Astrocyte of the spinal cord (primary cell): ENCODE measurements at regions not wholly inside any gene's neighbourhood (a gene's known extent, or its start where the extent isn't known, plus 50 kb on each side); places are given as distances from the start of the nearest gene placed in this dataset.

Experiments used
- DNase-seq: peaks from one replicate; pipeline ENCODE4 v3.0.0; 2011; ENCODE audit warnings: low read depth, low spot score
- H3K4me3 ChIP-seq: 2 replicates; pipeline ENCODE4 v1.5.1; 2011; ENCODE audit warnings: low read depth, mild to moderate bottlenecking, low read length, moderate library complexity
- CTCF ChIP-seq: IDR thresholded peaks from 2 replicates; pipeline ENCODE4 v1.5.1; 2012; ENCODE audit warnings: low read depth, mild to moderate bottlenecking, low read length, inconsistent platforms
- in situ Hi-C: cut with HindIII; loops from 2 replicates; pipeline ENCODE4 v1.10.0; 2017; ENCODE audit warnings: low sequenced_read_pairs

GRCh38 chr15:47951781-47952180, 169.0 kb upstream of the SLC24A5 start:
- TF ChIP-seq CTCF, result no peak
- H3K4me3 ChIP-seq, result no peak overlapping the region
- no peak for DNase-seq
- in situ Hi-C loops, result no loop called here

- TF ChIP-seq CTCF, result no peak
- H3K4me3 ChIP-seq, result no peak overlapping the region
- no peak for DNase-seq
- in situ Hi-C loops, result no loop called here
These were observed 166.6 kb upstream of the SLC24A5 start for GRCh38 chr15:47954196-47954595.

GRCh38 chr15:47955021-47955420, 165.8 kb upstream of the SLC24A5 start:
- no peak overlapping the region for H3K4me3 ChIP-seq
- in situ Hi-C loops, result no loop called here
- no peak for DNase-seq
- TF ChIP-seq CTCF, result no peak

- DNase-seq, result no peak
- in situ Hi-C loops, result no loop called here
- no peak overlapping the region for H3K4me3 ChIP-seq
- no peak for TF ChIP-seq CTCF
These were observed 161.0 kb upstream of the SLC24A5 start for GRCh38 chr15:47959617-47960413.

- H3K4me3 ChIP-seq, result no peak overlapping the region
- DNase-seq, result no peak
- TF ChIP-seq CTCF, result no peak
- in situ Hi-C loops, result no loop called here
These were observed 159.2 kb upstream of the SLC24A5 start for GRCh38 chr15:47961401-47962090.

GRCh38 chr15:47963265-47963664, 157.5 kb upstream of the SLC24A5 start:
- DNase-seq, result no peak
- no peak for TF ChIP-seq CTCF
- in situ Hi-C loops, result no loop called here
- no peak overlapping the region for H3K4me3 ChIP-seq
